ENCODE measurements at regions not wholly inside any gene's neighbourhood (a gene's known extent, or its start where the extent isn't known, plus 50 kb on each side); places are given as distances from the start of the nearest gene placed in this dataset.
A peak's percentile ranks its signal among the peaks of the same experiment; 100 is the strongest.
"Not testable (repeated sequence)": the region's sequence is repeated elsewhere in the genome, so short reads cannot be mapped to it uniquely, and the experiment has no call there.

GRCh38 chr13:23947893-23948292 is 50.6 kb upstream of the C1QTNF9B start:
- no peak for DNase-seq

GRCh38 chr13:23949200-23949599 is 51.9 kb upstream of the C1QTNF9B start:
- DNase-seq, result no peak

GRCh38 chr13:23949736-23950135 is 52.4 kb upstream of the C1QTNF9B start:
- no peak for DNase-seq

GRCh38 chr13:23950736-23951510 is 53.6 kb upstream of the C1QTNF9B start:
- DNase-seq, result no peak

- DNase-seq, result no peak
Measured at GRCh38 chr13:23952796-23953195, 55.5 kb upstream of the C1QTNF9B start.

GRCh38 chr13:23953860-23954512 is 56.7 kb upstream of the C1QTNF9B start:
- DNase-seq, result no peak

GRCh38 chr13:23955064-23955463 is 57.8 kb upstream of the C1QTNF9B start:
- no peak for DNase-seq

GRCh38 chr13:23956106-23956505 is 58.8 kb upstream of the C1QTNF9B start:
- DNase-seq, result no peak

- DNase-seq, result no peak
Measured at GRCh38 chr13:23957981-23958380, 60.7 kb upstream of the C1QTNF9B start.

- DNase-seq, result no peak
Measured at GRCh38 chr13:23959231-23959862, 62.0 kb upstream of the C1QTNF9B start.

GRCh38 chr13:23960566-23961156 is 63.4 kb upstream of the C1QTNF9B start:
- DNase-seq, result peak; percentile 36

GRCh38 chr13:23963184-23963931 is 66.1 kb upstream of the C1QTNF9B start:
- DNase-seq, result no peak

GRCh38 chr13:23963947-23964346 is 66.6 kb upstream of the C1QTNF9B start:
- DNase-seq, result no peak

GRCh38 chr13:23965346-23965745 is 68.0 kb upstream of the C1QTNF9B start:
- DNase-seq, result no peak

- no peak for DNase-seq
Measured at GRCh38 chr13:23966221-23966690, 69.0 kb upstream of the C1QTNF9B start.

- no peak for DNase-seq
Measured at GRCh38 chr13:23966691-23967615, 69.7 kb upstream of the C1QTNF9B start.

GRCh38 chr13:23967792-23968191 is 70.5 kb upstream of the C1QTNF9B start:
- DNase-seq, result not testable (repeated sequence)

- no peak for DNase-seq
Measured at GRCh38 chr13:23969647-23970046, 72.3 kb upstream of the C1QTNF9B start.

- DNase-seq, result peak; percentile 53
Measured at GRCh38 chr13:23979361-23980159, 82.3 kb upstream of the C1QTNF9B start.

- DNase-seq, result peak; percentile 56
Measured at GRCh38 chr13:23980160-23980551, 82.9 kb upstream of the C1QTNF9B start.

- no peak for DNase-seq
Measured at GRCh38 chr13:23983671-23984070, 86.4 kb upstream of the C1QTNF9B start.
